Hepatocyte (in vitro differentiated cells): ENCODE measurements at regions not wholly inside any gene's neighbourhood (a gene's known extent, or its start where the extent isn't known, plus 50 kb on each side); places are given as distances from the start of the nearest gene placed in this dataset.

ENCODE experiments used
- DNase-seq: peaks from one replicate; pipeline ENCODE4 v3.0.0-alpha.2; 2016; ENCODE audit warnings: low spot score
- H2AFZ ChIP-seq: fragments of 200-600 bp; sonication (generic); 2 replicates; pipeline ENCODE4 v1.6.0; 2016; ENCODE audit warnings: antibody characterized with exemption, mild to moderate bottlenecking
- H3K27ac ChIP-seq: fragments of 200-600 bp; sonication (generic); 2 replicates; pipeline ENCODE4 v1.5.1; 2016; ENCODE audit warnings: mild to moderate bottlenecking
- H3K27me3 ChIP-seq: fragments of 200-600 bp; sonication (generic); 2 replicates; pipeline ENCODE4 v1.6.1; 2016
- H3K36me3 ChIP-seq: fragments of 200-600 bp; sonication (generic); replicated peaks from 2 replicates; pipeline ENCODE4 v1.5.1; 2016; ENCODE audit warnings: low read depth; ENCODE audit not compliant: insufficient read depth
- H3K4me1 ChIP-seq: fragments of 200-600 bp; sonication (generic); 2 replicates; pipeline ENCODE4 v1.5.1; 2016; ENCODE audit warnings: mild to moderate bottlenecking, moderate library complexity; ENCODE audit not compliant: insufficient read depth
- H3K4me2 ChIP-seq: fragments of 200-600 bp; sonication (generic); 2 replicates; pipeline ENCODE4 v1.6.0; 2016
- H3K4me3 ChIP-seq: fragments of 200-600 bp; sonication (generic); 2 replicates; pipeline ENCODE4 v1.5.1; 2016; ENCODE audit warnings: mild to moderate bottlenecking
- H3K79me2 ChIP-seq: fragments of 200-600 bp; sonication (generic); 2 replicates; pipeline ENCODE4 v1.6.0; 2017; ENCODE audit warnings: mild to moderate bottlenecking
- H3K9me2 ChIP-seq: fragments of 200-600 bp; sonication (generic); replicated peaks from 2 replicates; pipeline ENCODE4 v1.6.0; 2017; ENCODE audit warnings: mild to moderate bottlenecking; ENCODE audit not compliant: insufficient read depth
- H3K9me3 ChIP-seq: fragments of 200-600 bp; sonication (generic); 2 replicates; pipeline ENCODE4 v1.5.1; 2016; ENCODE audit warnings: low read depth, mild to moderate bottlenecking
- H4K20me1 ChIP-seq: fragments of 200-600 bp; sonication (generic); 2 replicates; pipeline ENCODE4 v1.6.0; 2016; ENCODE audit warnings: mild to moderate bottlenecking; ENCODE audit not compliant: insufficient read depth, poor library complexity, severe bottlenecking
- EZH2 ChIP-seq: fragments of 200-600 bp; sonication (generic); IDR thresholded peaks from 2 replicates; pipeline ENCODE4 v1.6.1; 2016; ENCODE audit warnings: antibody characterized with exemption, mild to moderate bottlenecking, borderline replicate concordance
- EZH2phosphoT487 ChIP-seq: fragments of 200-600 bp; sonication (generic); IDR thresholded peaks from one replicate; pipeline ENCODE4 v1.6.1; 2018; ENCODE audit warnings: antibody characterized with exemption, mild to moderate bottlenecking, low read depth, moderate library complexity; ENCODE audit not compliant: unreplicated experiment, severe bottlenecking
- WGBS: methylation state at CpG from one replicate; pipeline ENCODE4 v1.1.6; 2016; ENCODE audit warnings: low lambda C conversion rate; ENCODE audit errors: missing lambda C conversion rate; 5-methylcytosine and 5-hydroxymethylcytosine counted together
- TF ChIP-seq, protein P1 (sequence below): fragments of 200-600 bp; sonication (generic); IDR thresholded peaks from 2 replicates; pipeline ENCODE4 v1.5.1; 2016; ENCODE audit warnings: antibody characterized with exemption, mild to moderate bottlenecking; ENCODE audit not compliant: poor library complexity

DNA sequence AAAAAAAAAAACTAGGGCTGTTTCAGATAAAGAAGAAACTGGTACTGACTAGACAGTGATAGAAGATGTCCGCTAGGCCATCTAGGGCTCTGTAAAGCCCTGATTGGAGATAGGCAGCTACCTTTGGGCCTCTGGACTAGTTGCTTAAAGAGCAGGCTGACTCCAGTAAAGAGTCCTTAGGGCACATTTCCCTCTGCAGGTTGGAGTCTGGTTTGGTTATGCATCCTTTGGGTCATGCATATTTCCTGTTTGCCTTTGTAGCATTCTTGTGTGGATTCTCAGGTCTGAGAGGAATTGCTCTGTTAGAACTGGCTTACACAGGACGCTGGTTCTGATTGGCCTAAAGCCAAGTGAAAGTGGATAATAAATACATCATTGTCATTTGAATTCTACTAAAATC lies 165.5 kb upstream of the LRRN1 start:
- Histone ChIP-seq H3K4me3 (no peak overlapping the region), H2AFZ (no peak overlapping the region), H3K4me1 (no peaks in the 10 kb centered on the region), H3K36me3 (no peaks in the 10 kb centered on the region), H3K9me3 (no peaks in the 10 kb centered on the region), H3K4me2 (no peak overlapping the region), H3K27me3 (no peaks in the 10 kb centered on the region), H4K20me1 (no peaks in the 10 kb centered on the region), H3K9me2 (no peaks in the 10 kb centered on the region), H3K27ac (no peak overlapping the region), H3K79me2 (no peaks in the 10 kb centered on the region)
- TF ChIP-seq EZH2phosphoT487 = no peak
- TF ChIP-seq EZH2 = no peak
- TF ChIP-seq, protein P1, sequence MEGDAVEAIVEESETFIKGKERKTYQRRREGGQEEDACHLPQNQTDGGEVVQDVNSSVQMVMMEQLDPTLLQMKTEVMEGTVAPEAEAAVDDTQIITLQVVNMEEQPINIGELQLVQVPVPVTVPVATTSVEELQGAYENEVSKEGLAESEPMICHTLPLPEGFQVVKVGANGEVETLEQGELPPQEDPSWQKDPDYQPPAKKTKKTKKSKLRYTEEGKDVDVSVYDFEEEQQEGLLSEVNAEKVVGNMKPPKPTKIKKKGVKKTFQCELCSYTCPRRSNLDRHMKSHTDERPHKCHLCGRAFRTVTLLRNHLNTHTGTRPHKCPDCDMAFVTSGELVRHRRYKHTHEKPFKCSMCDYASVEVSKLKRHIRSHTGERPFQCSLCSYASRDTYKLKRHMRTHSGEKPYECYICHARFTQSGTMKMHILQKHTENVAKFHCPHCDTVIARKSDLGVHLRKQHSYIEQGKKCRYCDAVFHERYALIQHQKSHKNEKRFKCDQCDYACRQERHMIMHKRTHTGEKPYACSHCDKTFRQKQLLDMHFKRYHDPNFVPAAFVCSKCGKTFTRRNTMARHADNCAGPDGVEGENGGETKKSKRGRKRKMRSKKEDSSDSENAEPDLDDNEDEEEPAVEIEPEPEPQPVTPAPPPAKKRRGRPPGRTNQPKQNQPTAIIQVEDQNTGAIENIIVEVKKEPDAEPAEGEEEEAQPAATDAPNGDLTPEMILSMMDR = no peak
- 89% methylated on average over 2 of the region's 2 CpGs for WGBS
- DNase-seq = no peak

DNA sequence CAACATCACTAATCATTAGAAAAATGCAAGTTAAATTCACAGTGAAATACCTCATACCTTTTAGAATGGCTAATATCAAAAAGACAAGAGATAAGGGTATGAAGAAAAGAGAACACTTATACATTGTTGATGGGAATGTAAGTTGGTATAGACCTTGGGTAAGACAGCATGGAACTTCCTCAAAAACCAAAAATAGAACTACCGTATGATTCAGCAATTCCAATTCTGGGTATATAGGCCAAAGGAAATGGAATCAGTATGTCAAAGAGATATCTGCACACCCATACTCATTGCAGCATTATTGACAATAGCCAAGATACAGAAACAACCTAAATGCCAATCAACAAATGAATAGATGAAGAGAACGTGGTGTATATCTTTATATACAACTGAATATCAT lies 166.8 kb upstream of the LRRN1 start:
- Histone ChIP-seq H3K9me3 (no peaks in the 10 kb centered on the region), H4K20me1 (no peaks in the 10 kb centered on the region), H3K4me3 (no peak overlapping the region), H3K4me2 (no peak overlapping the region), H3K27me3 (no peaks in the 10 kb centered on the region), H3K9me2 (no peaks in the 10 kb centered on the region), H3K79me2 (no peaks in the 10 kb centered on the region), H3K4me1 (no peaks in the 10 kb centered on the region), H3K36me3 (no peaks in the 10 kb centered on the region), H3K27ac (no peak overlapping the region), H2AFZ (no peak overlapping the region)
- DNase-seq = no peak
- WGBS = 98% methylated on average over 2 of the region's 2 CpGs
- no peak for TF ChIP-seq EZH2phosphoT487
- TF ChIP-seq EZH2 = no peak
- TF ChIP-seq, protein P1 = no peak

GRCh38 chr3:3631114-3631513 lies 168.1 kb upstream of the LRRN1 start:
- Histone ChIP-seq H3K9me3 (no peaks in the 10 kb centered on the region), H3K36me3 (no peaks in the 10 kb centered on the region), H4K20me1 (no peaks in the 10 kb centered on the region), H3K27ac (no peak overlapping the region), H2AFZ (no peak overlapping the region), H3K9me2 (no peaks in the 10 kb centered on the region), H3K4me2 (no peak overlapping the region), H3K27me3 (no peaks in the 10 kb centered on the region), H3K4me1 (no peaks in the 10 kb centered on the region), H3K79me2 (no peaks in the 10 kb centered on the region), H3K4me3 (no peak overlapping the region)
- TF ChIP-seq EZH2phosphoT487 = no peak
- TF ChIP-seq, protein P1 = no peak
- no peak for TF ChIP-seq EZH2
- 80% methylated on average over 4 of the region's 4 CpGs for WGBS
- no peak for DNase-seq

GRCh38 chr3:3629911-3630310 lies 169.3 kb upstream of the LRRN1 start:
- Histone ChIP-seq H3K4me1 (no peaks in the 10 kb centered on the region), H3K79me2 (no peaks in the 10 kb centered on the region), H3K4me3 (no peak overlapping the region), H4K20me1 (no peaks in the 10 kb centered on the region), H3K36me3 (no peaks in the 10 kb centered on the region), H3K9me3 (no peaks in the 10 kb centered on the region), H3K27me3 (no peaks in the 10 kb centered on the region), H3K27ac (no peak overlapping the region), H3K9me2 (no peaks in the 10 kb centered on the region), H3K4me2 (no peak overlapping the region), H2AFZ (no peak overlapping the region)
- TF ChIP-seq, protein P1 = no peak
- TF ChIP-seq EZH2phosphoT487 (no peak), EZH2 (no peak)
- no peak for DNase-seq
